Activated effector memory CD4-positive, alpha-beta T cell treated with anti-CD3 and anti-CD28 coated beads, Interleukin-2, amount 50 U/mL, for 16 hours (primary cell): ENCODE measurements at regions not wholly inside any gene's neighbourhood (a gene's known extent, or its start where the extent isn't known, plus 50 kb on each side); places are given as distances from the start of the nearest gene placed in this dataset.

ENCODE experiments used
- DNase-seq: peaks from one replicate; pipeline ENCODE4 v3.0.0-alpha.2; 2020

GRCh38 chr5:60232036-60232795 lies 338.7 kb upstream of the PDE4D start:
- DNase-seq, result no peak

GRCh38 chr5:60230456-60230855 lies 336.9 kb upstream of the PDE4D start:
- no peak for DNase-seq

- no peak for DNase-seq
Measured at GRCh38 chr5:60229691-60230185, 336.2 kb upstream of the PDE4D start.

GRCh38 chr5:60228676-60229075 lies 335.1 kb upstream of the PDE4D start:
- no peak for DNase-seq

- DNase-seq, result no peak
Measured at GRCh38 chr5:60226128-60226527, 332.6 kb upstream of the PDE4D start.

- DNase-seq, result no peak
Measured at GRCh38 chr5:60223342-60223741, 329.8 kb upstream of the PDE4D start.

- no peak for DNase-seq
Measured at GRCh38 chr5:60219921-60220320, 326.4 kb upstream of the PDE4D start.

GRCh38 chr5:60210810-60211209 lies 317.3 kb upstream of the PDE4D start:
- DNase-seq, result no peak

GRCh38 chr5:60209146-60209840 lies 315.8 kb upstream of the PDE4D start:
- DNase-seq, result no peak

GRCh38 chr5:60208716-60209115 lies 315.2 kb upstream of the PDE4D start:
- DNase-seq, result no peak

GRCh38 chr5:60207040-60207439 lies 313.5 kb upstream of the PDE4D start:
- no peak for DNase-seq

- no peak for DNase-seq
Measured at GRCh38 chr5:60206234-60206633, 312.7 kb upstream of the PDE4D start.

GRCh38 chr5:60205071-60205470 lies 311.5 kb upstream of the PDE4D start:
- DNase-seq, result no peak

GRCh38 chr5:60196385-60197113 lies 303.0 kb upstream of the PDE4D start:
- DNase-seq, result no peak

- no peak for DNase-seq
Measured at GRCh38 chr5:60195551-60195950, 302.0 kb upstream of the PDE4D start.

- no peak for DNase-seq
Measured at GRCh38 chr5:60195083-60195482, 301.6 kb upstream of the PDE4D start.

- no peak for DNase-seq
Measured at GRCh38 chr5:60185231-60186099, 291.9 kb upstream of the PDE4D start.

GRCh38 chr5:60184606-60185005 lies 291.1 kb upstream of the PDE4D start:
- no peak for DNase-seq

GRCh38 chr5:60183881-60184280 lies 290.4 kb upstream of the PDE4D start:
- DNase-seq, result no peak

GRCh38 chr5:60178101-60178500 lies 284.6 kb upstream of the PDE4D start:
- no peak for DNase-seq

GRCh38 chr5:60177596-60177995 lies 284.1 kb upstream of the PDE4D start:
- no peak for DNase-seq

- no peak for DNase-seq
Measured at GRCh38 chr5:60173667-60174066, 280.1 kb upstream of the PDE4D start.

GRCh38 chr5:60163762-60164161 lies 270.2 kb upstream of the PDE4D start:
- DNase-seq, result no peak
